ENCODE measurements at regions not wholly inside any gene's neighbourhood (a gene's known extent, or its start where the extent isn't known, plus 50 kb on each side); places are given as distances from the start of the nearest gene placed in this dataset.

GRCh38 chr3:174532776-174533175 is 326.4 kb upstream of the NAALADL2 start:
- H3K4me3 Mint-ChIP-seq, result no peak overlapping the region
- TF ChIP-seq CTCF (IDR thresholded peaks at IDR 0.05), result no peak
- H3K27me3 Mint-ChIP-seq (ENCODE audit: low read depth, poor library complexity), result no peaks in the 10 kb centered on the region
- H3K36me3 Mint-ChIP-seq (ENCODE audit: low read depth), result no peaks in the 10 kb centered on the region
- no peaks in the 10 kb centered on the region for H3K9me3 Mint-ChIP-seq
- no peaks in the 10 kb centered on the region for H3K4me1 Mint-ChIP-seq
- no peak overlapping the region for H3K27ac Mint-ChIP-seq
- no peak for DNase-seq

GRCh38 chr3:174533286-174533685 is 325.8 kb upstream of the NAALADL2 start:
- no peak for TF ChIP-seq CTCF (IDR thresholded peaks at IDR 0.05)
- Mint-ChIP-seq H3K27me3 (ENCODE audit: low read depth, poor library complexity) (no peaks in the 10 kb centered on the region), H3K27ac (no peak overlapping the region), H3K36me3 (ENCODE audit: low read depth) (no peaks in the 10 kb centered on the region), H3K4me3 (no peak overlapping the region), H3K9me3 (no peaks in the 10 kb centered on the region), H3K4me1 (no peaks in the 10 kb centered on the region)
- no peak for DNase-seq

DNA sequence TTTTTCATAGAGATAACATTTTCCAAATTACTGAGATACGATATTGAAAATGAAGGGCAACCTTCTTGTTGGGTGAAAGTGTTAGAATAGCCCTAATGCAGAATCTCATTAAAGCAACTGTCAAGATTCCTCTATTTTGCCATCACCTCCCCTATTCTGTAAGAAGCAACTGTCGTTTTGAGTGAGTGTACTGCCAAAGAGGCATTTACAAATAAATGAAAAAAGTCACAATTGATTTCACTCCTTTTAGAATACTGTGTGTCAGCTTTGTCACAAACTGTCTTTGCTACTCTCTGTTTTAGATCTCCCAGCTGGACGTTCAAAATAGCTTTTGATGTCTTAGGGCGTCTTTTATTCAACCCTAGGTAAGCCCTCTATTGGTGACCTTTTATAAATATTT is 322.8 kb upstream of the NAALADL2 start:
- no peak for TF ChIP-seq CTCF (IDR thresholded peaks at IDR 0.05)
- Mint-ChIP-seq H3K4me1 (peaks cover 10% of the 10 kb centered on the region), H3K9me3 (no peaks in the 10 kb centered on the region), H3K27ac (no peak overlapping the region), H3K36me3 (ENCODE audit: low read depth) (no peaks in the 10 kb centered on the region), H3K4me3 (no peak overlapping the region), H3K27me3 (ENCODE audit: low read depth, poor library complexity) (no peaks in the 10 kb centered on the region)
- no peak for DNase-seq

DNA sequence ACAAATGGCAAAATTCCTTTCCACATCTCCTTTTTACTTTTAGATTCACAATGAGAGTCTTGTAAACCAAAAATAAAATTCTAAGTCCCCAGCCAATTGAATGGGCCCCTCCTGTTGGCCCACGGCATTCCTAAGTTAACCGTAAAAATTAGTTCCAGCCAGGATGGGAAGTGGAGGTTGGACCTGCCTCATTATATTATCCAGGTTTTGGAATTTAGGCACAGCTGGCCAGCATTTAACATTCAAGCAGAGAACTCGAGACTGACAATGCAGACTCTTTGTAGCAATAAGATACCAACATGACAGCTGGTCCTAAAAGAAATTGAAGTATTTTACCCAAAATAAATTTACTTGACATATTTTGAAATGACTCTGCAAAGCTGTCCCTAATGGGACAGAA is 321.0 kb upstream of the NAALADL2 start:
- H3K27me3 Mint-ChIP-seq (ENCODE audit: low read depth, poor library complexity), result no peaks in the 10 kb centered on the region
- no peak for TF ChIP-seq CTCF (IDR thresholded peaks at IDR 0.05)
- DNase-seq, result no peak
- no peaks in the 10 kb centered on the region for H3K36me3 Mint-ChIP-seq (ENCODE audit: low read depth)
- no peaks in the 10 kb centered on the region for H3K9me3 Mint-ChIP-seq
- H3K4me1 Mint-ChIP-seq, result peaks cover 10% of the 10 kb centered on the region
- H3K27ac Mint-ChIP-seq, result no peak overlapping the region
- no peak overlapping the region for H3K4me3 Mint-ChIP-seq

DNA sequence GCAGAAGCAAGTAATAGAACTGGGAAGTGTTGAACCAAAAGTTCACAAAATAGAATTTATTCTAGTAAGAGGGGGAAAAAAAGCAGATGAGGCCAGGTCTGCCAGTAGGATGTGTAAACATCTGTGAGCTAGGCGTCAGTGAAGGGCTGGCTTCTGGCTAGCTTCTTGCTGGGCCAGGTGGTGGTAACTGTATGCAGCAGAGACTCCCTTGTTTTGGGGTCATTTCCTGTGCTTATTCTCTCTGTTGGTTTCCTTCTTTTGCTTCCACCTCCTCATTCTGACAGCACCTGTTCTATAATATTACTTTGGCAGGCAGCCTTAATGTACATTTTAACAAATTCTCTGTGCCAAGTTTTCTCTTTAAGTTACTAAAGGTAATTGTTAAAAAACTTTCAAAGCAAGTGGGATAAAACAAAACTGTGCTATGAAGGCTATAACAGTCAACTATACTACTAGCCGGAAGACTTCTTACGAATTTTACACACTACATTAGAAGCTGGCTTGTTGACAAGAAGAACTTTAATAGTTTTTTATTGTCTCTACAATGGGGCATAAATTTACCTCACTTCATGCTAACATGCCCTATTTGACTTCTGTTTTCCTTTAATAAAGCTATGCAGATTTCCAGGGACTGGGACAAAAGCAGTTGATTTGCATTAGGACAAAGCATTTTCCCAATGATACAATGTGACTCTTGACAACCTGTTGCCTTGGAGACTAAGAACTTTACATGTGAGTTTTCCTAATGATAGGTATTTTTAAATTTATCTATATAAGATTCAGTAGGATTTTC is 318.8 kb upstream of the NAALADL2 start:
- Mint-ChIP-seq H3K27ac (no peak overlapping the region), H3K4me1 (peaks cover 10% of the 10 kb centered on the region), H3K9me3 (no peaks in the 10 kb centered on the region), H3K36me3 (ENCODE audit: low read depth) (no peaks in the 10 kb centered on the region), H3K4me3 (no peak overlapping the region), H3K27me3 (ENCODE audit: low read depth, poor library complexity) (no peaks in the 10 kb centered on the region)
- no peak for TF ChIP-seq CTCF (IDR thresholded peaks at IDR 0.05)
- DNase-seq, result no peak

GRCh38 chr3:174541708-174542315 is 317.3 kb upstream of the NAALADL2 start:
- DNase-seq, result no peak
- no peaks in the 10 kb centered on the region for H3K36me3 Mint-ChIP-seq (ENCODE audit: low read depth)
- H3K9me3 Mint-ChIP-seq, result no peaks in the 10 kb centered on the region
- no peaks in the 10 kb centered on the region for H3K27me3 Mint-ChIP-seq (ENCODE audit: low read depth, poor library complexity)
- no peak for TF ChIP-seq CTCF (IDR thresholded peaks at IDR 0.05)
- H3K4me1 Mint-ChIP-seq, result peaks cover 10% of the 10 kb centered on the region
- no peak overlapping the region for H3K27ac Mint-ChIP-seq
- no peak overlapping the region for H3K4me3 Mint-ChIP-seq

Measured in nephron progenitor cell (in vitro differentiated cells).